K562 (cell line): ENCODE measurements at regions not wholly inside any gene's neighbourhood (a gene's known extent, or its start where the extent isn't known, plus 50 kb on each side); places are given as distances from the start of the nearest gene placed in this dataset.

Source experiments
- BRD4 ChIP-seq: fragments of 200-600 bp; sonication (generic); IDR thresholded peaks from 2 replicates; pipeline ENCODE4 v1.6.1; 2017; ENCODE audit warnings: inconsistent platforms
- CBX2 ChIP-seq: fragments of 200-600 bp; sonication (generic); IDR thresholded peaks from one replicate; pipeline ENCODE4 v1.6.1; 2012; ENCODE audit warnings: mild to moderate bottlenecking, low read length, inconsistent platforms; ENCODE audit not compliant: insufficient read depth, poor library complexity, severe bottlenecking
- CBX3 ChIP-seq, 2 experiments: IDR thresholded peaks; 1 replicate in 1 of 2; 2 replicates in 1 of 2; pipeline ENCODE4 v1.6.1; 2012; ENCODE audit warnings: inconsistent platforms in 2 of 2, low read length in 2 of 2, borderline replicate concordance in 1 of 2, control low read depth in 1 of 2
- CUX1 ChIP-seq: fragments of 200-800 bp; sonication (Bioruptor generic); IDR thresholded peaks from 2 replicates; pipeline ENCODE4 v1.6.1; 2016; ENCODE audit warnings: missing genetic modification characterization, missing compliant biosample characterization
- LEF1 ChIP-seq: fragments of 450-650 bp; IDR thresholded peaks from 2 replicates; pipeline ENCODE4 v1.6.1; 2016; ENCODE audit warnings: mild to moderate bottlenecking
- MED1 ChIP-seq: sonication (generic); formaldehyde crosslinking; IDR thresholded peaks from 2 replicates; pipeline ENCODE4 v1.8.1; 2023; ENCODE audit warnings: missing genetic modification reagents, borderline replicate concordance
- MXI1 ChIP-seq: IDR thresholded peaks from 2 replicates; pipeline ENCODE4 v1.6.1; 2011; ENCODE audit warnings: low read depth, mild to moderate bottlenecking, improper control_type of control experiment, low read length
- NR1H2 ChIP-seq: sonication (generic); formaldehyde crosslinking; IDR thresholded peaks from 2 replicates; pipeline ENCODE4 v1.4.0; 2020; ENCODE audit warnings: mild to moderate bottlenecking, missing genetic modification reagents
- RBM25 ChIP-seq: fragments of 200-400 bp; formaldehyde crosslinking; IDR thresholded peaks from 2 replicates; pipeline ENCODE4 v1.6.1; 2018; ENCODE audit warnings: low read length, low read depth, moderate library complexity; ENCODE audit not compliant: severe bottlenecking
- SNRNP70 ChIP-seq: fragments of 200-400 bp; formaldehyde crosslinking; optimal IDR thresholded peaks from 2 replicates; pipeline ENCODE3; 2017; ENCODE audit warnings: low read depth, low read length
- USF1 ChIP-seq: sonication (generic); formaldehyde crosslinking; IDR thresholded peaks from 2 replicates; pipeline ENCODE4 v1.9.0; 2022; ENCODE audit warnings: mild to moderate bottlenecking, missing genetic modification reagents
- ZBED1 ChIP-seq: IDR thresholded peaks from 2 replicates; pipeline ENCODE4 v1.6.1; 2014
- ZNF253 ChIP-seq: fragments of 250-450 bp; sonication (Bioruptor Pico); conservative IDR thresholded peaks from 2 replicates; pipeline ENCODE4 v1.6.1; 2021; ENCODE audit warnings: mild to moderate bottlenecking
- ZNF280B ChIP-seq: fragments of 250-450 bp; sonication (Bioruptor Pico); IDR thresholded peaks from 2 replicates; pipeline ENCODE4 v1.5.1; 2021; ENCODE audit warnings: mild to moderate bottlenecking
- ZNF3 ChIP-seq: fragments of 250-450 bp; sonication (Bioruptor Pico); IDR thresholded peaks from 2 replicates; pipeline ENCODE4 v1.5.0; 2021; ENCODE audit warnings: mild to moderate bottlenecking, moderate library complexity
- ZNF444 ChIP-seq: fragments of 250-450 bp; sonication (Bioruptor Pico); IDR thresholded peaks from 2 replicates; pipeline ENCODE4 v1.4.0; 2020; ENCODE audit warnings: mild to moderate bottlenecking, moderate library complexity
- ZSCAN29 ChIP-seq: fragments of 450-650 bp; IDR thresholded peaks from 2 replicates; pipeline ENCODE4 v1.6.1; 2017
- TF ChIP-seq, protein P1 (sequence below): fragments of 450-650 bp; IDR thresholded peaks from 2 replicates; pipeline ENCODE4 v1.6.1; 2016; ENCODE audit warnings: antibody characterized with exemption
- TF ChIP-seq, protein P2 (sequence below): fragments of 450-650 bp; formaldehyde crosslinking; IDR thresholded peaks from 2 replicates; pipeline ENCODE4 v1.4.0; 2020; ENCODE audit warnings: mild to moderate bottlenecking, moderate library complexity

- TF ChIP-seq ZNF253 (CRISPR knock-in tag) (no peak), NR1H2 (CRISPR knock-in tag) (no peak), BRD4 (peak; percentile 82; the same call in 1 of the 2 replicates), CBX2 (no peak), ZNF280B (no peak), ZBED1 (no peak; the same call in 1 of the 2 replicates), CBX3 (IDR thresholded peaks at IDR 0.05; ENCODE audit: borderline replicate concordance in 1 of 2, low read length in 2 of 2) (peak in 1 of 2 experiments; percentile 63; a peak in 1 of 3 replicates), MXI1 (no peak), LEF1 (0 out of 2 replicates have a peak, but pooled peaks have one; percentile 62), SNRNP70 (no peak), USF1 (no peak), RBM25 (no peak), ZNF3 (no peak), MED1 (CRISPR knock-in tag) (no peak), CUX1 (CRISPR knock-in tag) (no peak), ZNF444 (CRISPR knock-in tag) (no peak), ZSCAN29 (no peak)
- TF ChIP-seq, protein P1, sequence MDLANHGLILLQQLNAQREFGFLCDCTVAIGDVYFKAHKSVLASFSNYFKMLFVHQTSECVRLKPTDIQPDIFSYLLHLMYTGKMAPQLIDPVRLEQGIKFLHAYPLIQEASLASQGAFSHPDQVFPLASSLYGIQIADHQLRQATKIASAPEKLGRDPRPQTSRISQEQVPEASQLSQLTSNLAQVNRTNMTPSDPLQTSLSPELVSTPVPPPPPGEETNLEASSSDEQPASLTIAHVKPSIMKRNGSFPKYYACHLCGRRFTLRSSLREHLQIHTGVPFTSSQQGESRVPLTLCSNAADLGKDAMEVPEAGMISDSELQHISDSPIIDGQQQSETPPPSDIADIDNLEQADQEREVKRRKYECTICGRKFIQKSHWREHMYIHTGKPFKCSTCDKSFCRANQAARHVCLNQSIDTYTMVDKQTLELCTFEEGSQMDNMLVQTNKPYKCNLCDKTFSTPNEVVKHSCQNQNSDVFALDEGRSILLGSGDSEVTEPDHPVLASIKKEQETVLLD: no peak
- TF ChIP-seq, protein P2, sequence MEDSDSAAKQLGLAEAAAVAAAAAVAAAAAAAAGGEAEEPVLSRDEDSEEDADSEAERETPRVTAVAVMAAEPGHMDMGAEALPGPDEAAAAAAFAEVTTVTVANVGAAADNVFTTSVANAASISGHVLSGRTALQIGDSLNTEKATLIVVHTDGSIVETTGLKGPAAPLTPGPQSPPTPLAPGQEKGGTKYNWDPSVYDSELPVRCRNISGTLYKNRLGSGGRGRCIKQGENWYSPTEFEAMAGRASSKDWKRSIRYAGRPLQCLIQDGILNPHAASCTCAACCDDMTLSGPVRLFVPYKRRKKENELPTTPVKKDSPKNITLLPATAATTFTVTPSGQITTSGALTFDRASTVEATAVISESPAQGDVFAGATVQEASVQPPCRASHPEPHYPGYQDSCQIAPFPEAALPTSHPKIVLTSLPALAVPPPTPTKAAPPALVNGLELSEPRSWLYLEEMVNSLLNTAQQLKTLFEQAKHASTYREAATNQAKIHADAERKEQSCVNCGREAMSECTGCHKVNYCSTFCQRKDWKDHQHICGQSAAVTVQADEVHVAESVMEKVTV (CRISPR knock-in tag): no peak
Observed at GRCh38 chr7:136245327-136246004, 268.3 kb upstream of the MTPN start (continued).
